ENCODE measurements at regions not wholly inside any gene's neighbourhood (a gene's known extent, or its start where the extent isn't known, plus 50 kb on each side); places are given as distances from the start of the nearest gene placed in this dataset.
"Not testable (repeated sequence)": the region's sequence is repeated elsewhere in the genome, so short reads cannot be mapped to it uniquely, and the experiment has no call there.

DNA sequence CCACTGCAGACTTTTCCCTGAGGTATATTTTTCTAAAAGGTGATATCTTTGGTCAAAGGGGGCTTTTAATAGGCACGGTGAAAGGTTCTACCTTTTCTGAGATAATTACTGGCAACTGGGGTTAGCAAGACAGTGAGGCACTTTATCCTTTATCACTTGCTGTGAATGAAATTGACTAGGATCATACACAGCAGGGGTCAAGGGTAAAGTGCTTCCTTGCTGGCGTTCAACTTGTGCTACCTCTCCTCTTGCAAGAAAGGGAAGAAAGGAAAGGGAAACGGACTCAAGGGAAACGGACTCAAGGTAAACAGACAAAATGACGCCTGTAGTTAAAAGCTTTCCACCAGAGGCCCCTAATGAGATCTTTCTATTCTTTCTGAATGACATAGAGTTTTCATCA lies 78.6 kb upstream of the RAPGEF2 start:
- no peak overlapping the region for H3K27ac ChIP-seq
- no peak for TF ChIP-seq EP300 (IDR thresholded peaks at IDR 0.05)
- TF ChIP-seq POLR2AphosphoS5 (IDR thresholded peaks at IDR 0.05) = no peak
- TF ChIP-seq CTCF (IDR thresholded peaks at IDR 0.05) = no peak
- TF ChIP-seq POLR2A (IDR thresholded peaks at IDR 0.05) = no peak
- no peaks in the 10 kb centered on the region for H3K36me3 ChIP-seq
- WGBS = 71% methylated on average over 5 of the region's 5 CpGs
- DNase-seq (ENCODE audit: low spot score in 2 of 2) = no peak
- no peaks in the 10 kb centered on the region for H3K9me3 ChIP-seq
- H3K27me3 ChIP-seq = no peaks in the 10 kb centered on the region
- H3K4me3 ChIP-seq = no peak overlapping the region
- H3K4me1 ChIP-seq = no peaks in the 10 kb centered on the region

DNA sequence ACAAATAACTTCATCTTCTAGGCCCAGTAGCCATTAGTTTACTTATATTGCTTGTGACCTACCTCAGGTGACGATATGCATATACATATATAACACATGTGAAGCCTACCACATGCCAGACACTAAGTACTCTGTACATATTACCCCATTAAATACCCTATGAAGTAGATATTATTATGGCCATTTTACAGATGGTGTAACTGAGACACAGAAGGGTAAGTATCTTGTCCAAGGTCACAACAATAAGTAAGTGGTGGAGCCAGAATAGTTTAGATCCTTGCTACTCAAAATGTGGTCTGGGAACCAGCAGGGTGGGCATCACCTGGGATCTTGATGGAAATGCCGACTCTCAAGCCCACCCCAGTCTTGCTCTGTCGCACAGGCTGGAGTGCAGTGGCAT lies 78.1 kb upstream of the RAPGEF2 start:
- H3K27me3 ChIP-seq = no peaks in the 10 kb centered on the region
- no peaks in the 10 kb centered on the region for H3K36me3 ChIP-seq
- no peak overlapping the region for H3K4me3 ChIP-seq
- no peak for DNase-seq (ENCODE audit: low spot score in 2 of 2)
- no peak for TF ChIP-seq EP300 (IDR thresholded peaks at IDR 0.05)
- TF ChIP-seq POLR2AphosphoS5 (IDR thresholded peaks at IDR 0.05) = no peak
- TF ChIP-seq POLR2A (IDR thresholded peaks at IDR 0.05) = no peak
- TF ChIP-seq CTCF (IDR thresholded peaks at IDR 0.05) = no peak
- no peaks in the 10 kb centered on the region for H3K4me1 ChIP-seq
- WGBS = 97% methylated on average over 3 of the region's 3 CpGs
- H3K27ac ChIP-seq = no peak overlapping the region
- H3K9me3 ChIP-seq = no peaks in the 10 kb centered on the region

- Histone ChIP-seq H3K27ac (no peak overlapping the region), H3K36me3 (no peaks in the 10 kb centered on the region), H3K27me3 (no peaks in the 10 kb centered on the region), H3K4me3 (no peak overlapping the region), H3K4me1 (no peaks in the 10 kb centered on the region), H3K9me3 (no peaks in the 10 kb centered on the region)
- DNase-seq (ENCODE audit: low spot score in 2 of 2) = no peak
- TF ChIP-seq POLR2AphosphoS5 (IDR thresholded peaks at IDR 0.05) = no peak
- no peak for TF ChIP-seq POLR2A (IDR thresholded peaks at IDR 0.05)
- TF ChIP-seq EP300 (IDR thresholded peaks at IDR 0.05) = no peak
- TF ChIP-seq CTCF (IDR thresholded peaks at IDR 0.05) = no peak
Measured at GRCh38 chr4:159026329-159026728, 76.5 kb upstream of the RAPGEF2 start.

GRCh38 chr4:159027535-159027934 lies 75.3 kb upstream of the RAPGEF2 start:
- Histone ChIP-seq H3K36me3 (no peaks in the 10 kb centered on the region), H3K27me3 (no peaks in the 10 kb centered on the region), H3K4me1 (no peaks in the 10 kb centered on the region), H3K27ac (no peak overlapping the region), H3K4me3 (no peak overlapping the region), H3K9me3 (no peaks in the 10 kb centered on the region)
- TF ChIP-seq POLR2A (IDR thresholded peaks at IDR 0.05) (no peak), POLR2AphosphoS5 (IDR thresholded peaks at IDR 0.05) (no peak), CTCF (IDR thresholded peaks at IDR 0.05) (no peak)
- 85% methylated on average over 2 of the region's 2 CpGs for WGBS
- DNase-seq (ENCODE audit: low spot score in 2 of 2) = no peak

DNA sequence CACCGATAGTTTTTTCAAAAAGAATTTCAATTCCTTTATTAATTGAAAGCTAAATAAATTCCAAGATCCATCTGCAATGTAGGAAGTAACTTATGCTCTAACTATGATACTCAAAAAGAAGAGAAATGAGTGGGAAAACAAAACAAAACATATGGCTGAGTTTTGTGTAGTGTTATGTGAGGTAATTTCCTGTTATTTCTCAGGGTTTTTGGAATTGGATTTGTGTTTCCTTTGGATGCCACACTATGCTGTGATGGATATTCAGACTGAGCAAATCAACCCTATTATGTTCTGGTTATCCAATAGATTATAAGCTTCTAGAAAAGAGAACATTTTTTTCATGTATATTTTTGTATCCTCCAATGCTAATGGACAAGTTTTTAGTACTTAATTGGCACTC lies 73.4 kb upstream of the RAPGEF2 start:
- no peak for DNase-seq (ENCODE audit: low spot score in 2 of 2)
- no peak overlapping the region for H3K27ac ChIP-seq
- 83% methylated on average over 1 of the region's 1 CpG for WGBS
- no peaks in the 10 kb centered on the region for H3K4me1 ChIP-seq
- H3K27me3 ChIP-seq = no peaks in the 10 kb centered on the region
- no peaks in the 10 kb centered on the region for H3K36me3 ChIP-seq
- no peak overlapping the region for H3K4me3 ChIP-seq
- no peaks in the 10 kb centered on the region for H3K9me3 ChIP-seq
- TF ChIP-seq POLR2A (IDR thresholded peaks at IDR 0.05) = no peak
- TF ChIP-seq CTCF (IDR thresholded peaks at IDR 0.05) = no peak
- TF ChIP-seq POLR2AphosphoS5 (IDR thresholded peaks at IDR 0.05) = no peak
- no peak for TF ChIP-seq EP300 (IDR thresholded peaks at IDR 0.05)

- not testable (repeated sequence) for H3K9me3 ChIP-seq; DNase-seq (ENCODE audit: low spot score in 2 of 2); H3K27me3 ChIP-seq; H3K4me1 ChIP-seq; H3K27ac ChIP-seq; H3K36me3 ChIP-seq; H3K4me3 ChIP-seq
- 88% methylated on average over 2 of the region's 2 CpGs for WGBS
Measured at GRCh38 chr4:159030297-159030696, 72.6 kb upstream of the RAPGEF2 start.
